Thyroid gland (tissue), 4 donors: ENCODE measurements at regions not wholly inside any gene's neighbourhood (a gene's known extent, or its start where the extent isn't known, plus 50 kb on each side); places are given as distances from the start of the nearest gene placed in this dataset.

Experiments used
- POLR2A ChIP-seq, 2 donors: fragments of 450-650 bp; IDR thresholded peaks; one replicate each; pipeline ENCODE4 v1.6.1; 2017; ENCODE audit warnings: antibody characterized with exemption in 2 of 2, mild to moderate bottlenecking in 2 of 2, moderate library complexity in 1 of 2
- TF ChIP-seq, protein P1 (sequence below), 6 experiments: fragments of 200-600 bp in 3 of 6; fragments of 450-650 bp in 3 of 6; sonication (generic) in 3 of 6; IDR thresholded peaks; one replicate each; pipeline ENCODE4 v1.5.1; 2016 to 2019; ENCODE audit warnings: antibody characterized with exemption in 6 of 6, mild to moderate bottlenecking in 2 of 6, inconsistent platforms in 1 of 6, moderate library complexity in 1 of 6

DNA sequence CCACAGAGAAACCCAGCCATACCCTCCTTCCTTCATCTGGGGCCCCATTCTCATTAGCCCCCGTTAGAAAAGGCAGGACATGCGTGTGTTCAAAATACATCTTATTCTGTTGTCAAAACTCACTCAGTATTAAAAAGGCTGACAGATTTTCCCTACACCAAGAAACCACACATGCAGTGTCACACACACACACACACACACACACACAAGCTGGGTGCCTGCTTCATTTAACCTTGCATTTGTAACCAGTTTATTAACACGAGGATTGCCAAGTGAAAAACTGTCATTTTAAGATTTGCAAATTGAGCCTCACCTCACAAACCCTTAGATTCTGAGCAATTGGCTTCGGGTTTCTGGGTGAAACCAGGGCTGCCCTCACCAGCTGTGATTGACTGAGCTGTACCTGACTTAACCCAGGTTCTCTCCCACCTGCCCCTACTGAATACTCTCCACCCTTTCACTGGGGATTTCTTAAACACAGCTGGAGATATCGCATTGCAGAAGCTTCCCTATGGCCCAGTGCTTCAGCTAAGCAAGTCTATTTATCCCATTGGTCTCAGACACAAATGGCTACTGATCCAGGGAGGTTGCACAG is 172.7 kb upstream of the ZNF507 start:
- TF ChIP-seq, protein P1, sequence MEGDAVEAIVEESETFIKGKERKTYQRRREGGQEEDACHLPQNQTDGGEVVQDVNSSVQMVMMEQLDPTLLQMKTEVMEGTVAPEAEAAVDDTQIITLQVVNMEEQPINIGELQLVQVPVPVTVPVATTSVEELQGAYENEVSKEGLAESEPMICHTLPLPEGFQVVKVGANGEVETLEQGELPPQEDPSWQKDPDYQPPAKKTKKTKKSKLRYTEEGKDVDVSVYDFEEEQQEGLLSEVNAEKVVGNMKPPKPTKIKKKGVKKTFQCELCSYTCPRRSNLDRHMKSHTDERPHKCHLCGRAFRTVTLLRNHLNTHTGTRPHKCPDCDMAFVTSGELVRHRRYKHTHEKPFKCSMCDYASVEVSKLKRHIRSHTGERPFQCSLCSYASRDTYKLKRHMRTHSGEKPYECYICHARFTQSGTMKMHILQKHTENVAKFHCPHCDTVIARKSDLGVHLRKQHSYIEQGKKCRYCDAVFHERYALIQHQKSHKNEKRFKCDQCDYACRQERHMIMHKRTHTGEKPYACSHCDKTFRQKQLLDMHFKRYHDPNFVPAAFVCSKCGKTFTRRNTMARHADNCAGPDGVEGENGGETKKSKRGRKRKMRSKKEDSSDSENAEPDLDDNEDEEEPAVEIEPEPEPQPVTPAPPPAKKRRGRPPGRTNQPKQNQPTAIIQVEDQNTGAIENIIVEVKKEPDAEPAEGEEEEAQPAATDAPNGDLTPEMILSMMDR (IDR thresholded peaks at IDR 0.05): no peak
- no peak for TF ChIP-seq POLR2A (IDR thresholded peaks at IDR 0.05)
